Gastrocnemius medialis (tissue), 4 donors: ENCODE measurements at regions not wholly inside any gene's neighbourhood (a gene's known extent, or its start where the extent isn't known, plus 50 kb on each side); places are given as distances from the start of the nearest gene placed in this dataset.

Experiments
- ATAC-seq, 2 donors: fragments of 150-250 bp; one replicate each; pipeline ENCODE4 v1.9.1; 2016
- DNase-seq, 2 donors: peaks; one replicate each; pipeline ENCODE4 v3.0.0-alpha.2; 2019
- H3K27ac ChIP-seq, 4 donors: fragments of 200-600 bp; sonication (generic); 1 replicate in 1 of 4; 2 replicates in 3 of 4; pipeline ENCODE4 v1.5.1; 2016 to 2018; ENCODE audit warnings: mild to moderate bottlenecking in 2 of 4, moderate library complexity in 1 of 4
- H3K27me3 ChIP-seq, 3 donors: fragments of 200-600 bp; sonication (generic) in 2 of 3; 1 replicate in 1 of 3; 2 replicates in 2 of 3; pipeline versions ENCODE4 v1.5.1 to v1.6.0; 2016 to 2019; ENCODE audit warnings: mild to moderate bottlenecking in 1 of 3, moderate library complexity in 1 of 3
- H3K36me3 ChIP-seq, 2 donors: fragments of 200-600 bp; sonication (generic) in 1 of 2; one replicate each; pipeline ENCODE4 v1.5.1; 2017 to 2018
- H3K4me1 ChIP-seq, 2 donors: fragments of 200-600 bp; sonication (generic) in 1 of 2; one replicate each; pipeline ENCODE4 v1.5.1; 2016 to 2017; ENCODE audit warnings: mild to moderate bottlenecking in 2 of 2
- H3K4me3 ChIP-seq, 4 donors: fragments of 200-600 bp; sonication (generic) in 3 of 4; 1 replicate in 1 of 4; 2 replicates in 3 of 4; pipeline ENCODE4 v1.5.1; 2016 to 2019; ENCODE audit warnings: mild to moderate bottlenecking in 2 of 4
- H3K9me3 ChIP-seq, 3 donors: fragments of 200-600 bp; sonication (generic) in 2 of 3; 1 replicate in 1 of 3; 2 replicates in 2 of 3; pipeline ENCODE4 v1.5.1; 2016 to 2019
- CTCF ChIP-seq, 5 experiments: fragments of 450-650 bp in 3 of 5; fragments of 200-600 bp in 2 of 5; sonication (generic) in 2 of 5; IDR thresholded peaks in 4 of 5; conservative IDR thresholded peaks in 1 of 5; 1 replicate in 4 of 5; 2 replicates in 1 of 5; pipeline ENCODE4 v1.5.1; 2016 to 2019; ENCODE audit warnings: antibody characterized with exemption in 5 of 5, mild to moderate bottlenecking in 3 of 5, moderate library complexity in 3 of 5
- POLR2A ChIP-seq, 2 donors: fragments of 450-650 bp; IDR thresholded peaks; one replicate each; pipeline ENCODE4 v1.6.1; 2017; ENCODE audit warnings: antibody characterized with exemption in 2 of 2, mild to moderate bottlenecking in 2 of 2, moderate library complexity in 2 of 2
- in situ Hi-C, 4 donors: fragments of 200-750 bp; cut with MboI; loops; one replicate each; pipeline versions ENCODE4 v1.15.0 to v1.8.0; 2017; ENCODE audit warnings: low sequenced_read_pairs in 4 of 4
- intact Hi-C: fragments of 100-400 bp; cut with DNase I; formaldehyde crosslinking; loops from one replicate; pipeline ENCODE4 v1.15.1; 2023; ENCODE audit warnings: low total_unique reads

- in situ Hi-C loops, result no loop called here
- H3K27ac ChIP-seq, result peak overlapping the region in 2 of 4 donors; percentile 32 to 37
- no peaks in the 10 kb centered on the region for H3K27me3 ChIP-seq
- intact Hi-C loops, result no loop called here
- no peak overlapping the region for H3K4me3 ChIP-seq
- ATAC-seq (peak; percentile 46 to 80), DNase-seq (no peak)
- H3K9me3 ChIP-seq, result no peaks in the 10 kb centered on the region
- peaks cover 15 to 18% of the 10 kb centered on the region in 2 donors for H3K4me1 ChIP-seq
- H3K36me3 ChIP-seq, result no peaks in the 10 kb centered on the region
- no peak for TF ChIP-seq POLR2A (IDR thresholded peaks at IDR 0.05)
- TF ChIP-seq CTCF (IDR thresholded peaks at IDR 0.05 in 4 of 5, conservative IDR thresholded peaks at IDR 0.05 in 1 of 5), result no peak
Observed at GRCh38 chr17:5864741-5865657, 205.2 kb upstream of the WSCD1 start.

- H3K4me3 ChIP-seq, result no peak overlapping the region
- in situ Hi-C loops (no loop called here), intact Hi-C loops (no loop called here)
- H3K36me3 ChIP-seq, result no peaks in the 10 kb centered on the region
- no peaks in the 10 kb centered on the region for H3K9me3 ChIP-seq
- DNase-seq (no peak), ATAC-seq (no peak)
- TF ChIP-seq POLR2A (IDR thresholded peaks at IDR 0.05) (no peak), CTCF (IDR thresholded peaks at IDR 0.05 in 4 of 5, conservative IDR thresholded peaks at IDR 0.05 in 1 of 5) (no peak)
- no peak overlapping the region for H3K27ac ChIP-seq
- peaks cover 15 to 18% of the 10 kb centered on the region in 2 donors for H3K4me1 ChIP-seq
- H3K27me3 ChIP-seq, result no peaks in the 10 kb centered on the region
Observed at GRCh38 chr17:5866978-5867377, 203.2 kb upstream of the WSCD1 start.

- in situ Hi-C loops, result no loop called here
- no peak for ATAC-seq
- Histone ChIP-seq H3K4me1 (peaks cover 15 to 18% of the 10 kb centered on the region in 2 donors), H3K4me3 (no peak overlapping the region), H3K36me3 (no peaks in the 10 kb centered on the region), H3K27ac (no peak overlapping the region), H3K27me3 (no peaks in the 10 kb centered on the region), H3K9me3 (no peaks in the 10 kb centered on the region)
- no peak for TF ChIP-seq POLR2A (IDR thresholded peaks at IDR 0.05)
- TF ChIP-seq CTCF (IDR thresholded peaks at IDR 0.05 in 4 of 5, conservative IDR thresholded peaks at IDR 0.05 in 1 of 5), result no peak
- DNase-seq, result no peak
- intact Hi-C loops, result no loop called here
Observed at GRCh38 chr17:5869041-5869745, 201.0 kb upstream of the WSCD1 start.

GRCh38 chr17:5870231-5870953 lies 199.8 kb upstream of the WSCD1 start:
- Histone ChIP-seq H3K4me3 (no peak overlapping the region), H3K27me3 (no peaks in the 10 kb centered on the region), H3K27ac (no peak overlapping the region), H3K4me1 (peaks cover 3 to 8% of the 10 kb centered on the region in 2 donors), H3K36me3 (no peaks in the 10 kb centered on the region), H3K9me3 (no peaks in the 10 kb centered on the region)
- intact Hi-C loops, result no loop called here
- ATAC-seq (no peak), DNase-seq (no peak)
- no peak for TF ChIP-seq CTCF (IDR thresholded peaks at IDR 0.05 in 4 of 5, conservative IDR thresholded peaks at IDR 0.05 in 1 of 5)
- TF ChIP-seq POLR2A (IDR thresholded peaks at IDR 0.05), result no peak
- in situ Hi-C loops, result no loop called here
